IMR-90 (cell line): ENCODE measurements at regions not wholly inside any gene's neighbourhood (a gene's known extent, or its start where the extent isn't known, plus 50 kb on each side); places are given as distances from the start of the nearest gene placed in this dataset.

Experiments
- ATAC-seq: fragments of 200-7000 bp; cut with Tn5 transposase; 2 replicates; pipeline ENCODE4 v1.9.1; 2020; ENCODE audit warnings: low read depth, mild to moderate bottlenecking, moderate library complexity
- BruUV-seq: library from RNA; stranded (reverse); fragments of 400-500 nt; replicated peaks from 2 replicates; lab custom pipeline; 2021; lab: Mats Ljungman, UMichigan
- CTCF ChIA-PET: fragments of 300-600 bp; formaldehyde crosslinking; extraction: SDS; loops from one replicate; lab custom pipeline; 2021; ENCODE audit warnings: antibody characterized with exemption; lab: Yijun Ruan, JAX
- POLR2A ChIA-PET: fragments of 300-600 bp; sonication (Branson Sonifier 250); formaldehyde crosslinking; loops from one replicate; lab custom pipeline; 2022; ENCODE audit warnings: antibody characterized with exemption; ENCODE audit not compliant: unreplicated experiment; lab: Charles Lee
- DNase-seq: peaks from one replicate; pipeline ENCODE4 v3.0.0; 2013
- H2AFZ ChIP-seq: replicated peaks from 2 replicates; pipeline ENCODE3; 2013; ENCODE audit warnings: low read length, mild to moderate bottlenecking; ENCODE audit not compliant: poor library complexity
- H2AK5ac ChIP-seq: 2 replicates; pipeline ENCODE4 v1.6.1; 2013; ENCODE audit warnings: low read depth, low read length, inconsistent platforms
- H2AK9ac ChIP-seq: replicated peaks from 2 replicates; pipeline ENCODE3; 2013; ENCODE audit warnings: mild to moderate bottlenecking, low read depth, low read length, moderate library complexity; ENCODE audit not compliant: poor library complexity
- H2BK120ac ChIP-seq: 2 replicates; pipeline ENCODE4 v1.6.1; 2013; ENCODE audit warnings: low read depth, low read length, inconsistent platforms
- H2BK15ac ChIP-seq: 3 replicates; pipeline ENCODE4 v1.6.1; 2013; ENCODE audit warnings: low read depth, low read length, inconsistent platforms
- H2BK20ac ChIP-seq: 2 replicates; pipeline ENCODE4 v1.6.1; 2013; ENCODE audit warnings: low read depth, mild to moderate bottlenecking, inconsistent platforms, low read length, moderate library complexity
- H2BK5ac ChIP-seq: 2 replicates; pipeline ENCODE4 v1.6.1; 2013; ENCODE audit warnings: mild to moderate bottlenecking, low read depth, low read length, inconsistent platforms; ENCODE audit not compliant: poor library complexity, severe bottlenecking
- H3K14ac ChIP-seq: replicated peaks from 2 replicates; pipeline ENCODE4 v1.6.1; 2013; ENCODE audit warnings: low read depth, low read length, inconsistent platforms
- H3K18ac ChIP-seq: 2 replicates; pipeline ENCODE4 v1.6.1; 2013; ENCODE audit warnings: low read depth, low read length, control low read depth
- H3K23ac ChIP-seq: 2 replicates; pipeline ENCODE4 v1.6.1; 2013; ENCODE audit warnings: low read depth, low read length, inconsistent platforms
- H3K27ac ChIP-seq: 2 replicates; pipeline ENCODE4 v1.5.1; 2013; ENCODE audit warnings: mild to moderate bottlenecking, control low read depth, low read length; ENCODE audit not compliant: insufficient read depth
- H3K27me3 ChIP-seq: 2 replicates; pipeline ENCODE4 v1.6.1; 2013; ENCODE audit warnings: low read length; ENCODE audit not compliant: control insufficient read depth, insufficient read depth
- H3K36me3 ChIP-seq: 2 replicates; pipeline ENCODE4 v1.6.1; 2013; ENCODE audit warnings: low read length, mixed read lengths; ENCODE audit not compliant: control insufficient read depth, insufficient read depth
- H3K4ac ChIP-seq: 2 replicates; pipeline ENCODE4 v1.6.1; 2013; ENCODE audit warnings: low read depth, low read length, inconsistent platforms
- H3K4me1 ChIP-seq: 2 replicates; pipeline ENCODE4 v1.6.1; 2013; ENCODE audit warnings: low read length, mixed read lengths; ENCODE audit not compliant: control insufficient read depth, insufficient read depth
- H3K4me2 ChIP-seq: 2 replicates; pipeline ENCODE4 v1.6.1; 2013; ENCODE audit warnings: low read depth, mild to moderate bottlenecking, control low read depth, low read length, moderate library complexity
- H3K4me3 ChIP-seq: 2 replicates; pipeline ENCODE4 v1.5.1; 2013; ENCODE audit warnings: low read depth, mild to moderate bottlenecking, control low read depth, low read length, moderate library complexity; ENCODE audit not compliant: insufficient read depth
- H3K56ac ChIP-seq: 2 replicates; pipeline ENCODE4 v1.6.1; 2013; ENCODE audit warnings: low read length, inconsistent platforms; ENCODE audit not compliant: insufficient read depth; ENCODE audit errors: extremely low read depth
- H3K79me1 ChIP-seq, 2 experiments: 2 replicates each; pipeline ENCODE4 v1.6.1; 2013; ENCODE audit warnings: low read length in 2 of 2, inconsistent platforms in 1 of 2, low read depth in 1 of 2
- H3K9ac ChIP-seq: 2 replicates; pipeline ENCODE4 v1.6.1; 2013; ENCODE audit warnings: low read depth, low read length, control low read depth
- H3K9me1 ChIP-seq: 2 replicates; pipeline ENCODE4 v1.6.1; 2013; ENCODE audit warnings: low read length, inconsistent platforms; ENCODE audit not compliant: insufficient read depth
- H3K9me3 ChIP-seq: 2 replicates; pipeline ENCODE4 v1.6.1; 2013; ENCODE audit warnings: low read length; ENCODE audit not compliant: control insufficient read depth, insufficient read depth
- H4K20me1 ChIP-seq: 2 replicates; pipeline ENCODE4 v1.6.1; 2013; ENCODE audit warnings: low read length, inconsistent platforms; ENCODE audit not compliant: insufficient read depth
- H4K5ac ChIP-seq: 2 replicates; pipeline ENCODE4 v1.6.1; 2013; ENCODE audit warnings: mild to moderate bottlenecking, low read depth, low read length, control low read depth
- H4K8ac ChIP-seq, 2 experiments: 2 replicates each; pipeline ENCODE4 v1.6.1; 2013; ENCODE audit warnings: low read depth in 2 of 2, low read length in 2 of 2, control low read depth in 1 of 2, inconsistent platforms in 1 of 2
- H4K91ac ChIP-seq: 2 replicates; pipeline ENCODE4 v1.6.1; 2013; ENCODE audit warnings: low read depth, low read length, inconsistent platforms; ENCODE audit not compliant: insufficient read depth
- BHLHE40 ChIP-seq: fragments of 150-350 bp; IDR thresholded peaks from 2 replicates; pipeline ENCODE4 v1.6.1; 2016; ENCODE audit warnings: mild to moderate bottlenecking, low read depth, low read length
- CHD1 ChIP-seq: IDR thresholded peaks from 2 replicates; pipeline ENCODE4 v1.6.1; 2012; ENCODE audit warnings: low read depth, low read length, improper control_type of control experiment
- ELK1 ChIP-seq: fragments of 150-350 bp; IDR thresholded peaks from 2 replicates; pipeline ENCODE4 v1.6.1; 2016; ENCODE audit warnings: low read depth, mild to moderate bottlenecking, low read length, moderate library complexity, borderline replicate concordance
- FOS ChIP-seq: fragments of 150-350 bp; IDR thresholded peaks from 2 replicates; pipeline ENCODE4 v1.6.1; 2016; ENCODE audit warnings: low read depth, low read length
- MAFK ChIP-seq: IDR thresholded peaks from 2 replicates; pipeline ENCODE4 v1.6.1; 2012; ENCODE audit warnings: low read depth, low read length, improper control_type of control experiment
- MAZ ChIP-seq: IDR thresholded peaks from 2 replicates; pipeline ENCODE4 v1.6.1; 2012; ENCODE audit warnings: low read depth, mild to moderate bottlenecking, low read length, improper control_type of control experiment, moderate library complexity, borderline replicate concordance
- MXI1 ChIP-seq: IDR thresholded peaks from 2 replicates; pipeline ENCODE4 v1.6.1; 2012; ENCODE audit warnings: low read depth, mild to moderate bottlenecking, low read length, moderate library complexity, borderline replicate concordance
- NFE2L2 ChIP-seq: fragments of 150-350 bp; IDR thresholded peaks from 2 replicates; pipeline ENCODE4 v1.6.1; 2016; ENCODE audit warnings: low read depth, mild to moderate bottlenecking, low read length
- POLR2A ChIP-seq: IDR thresholded peaks from 2 replicates; pipeline ENCODE4 v1.6.1; 2012; ENCODE audit warnings: mild to moderate bottlenecking, low read depth, low read length
- RAD21 ChIP-seq: IDR thresholded peaks from 2 replicates; pipeline ENCODE4 v1.6.1; 2012; ENCODE audit warnings: low read length, improper control_type of control experiment
- RCOR1 ChIP-seq: IDR thresholded peaks from 2 replicates; pipeline ENCODE4 v1.6.1; 2012; ENCODE audit warnings: mild to moderate bottlenecking, low read length, improper control_type of control experiment; ENCODE audit not compliant: insufficient replicate concordance
- RFX5 ChIP-seq: IDR thresholded peaks from 2 replicates; pipeline ENCODE4 v1.8.0; 2012; ENCODE audit warnings: low read depth, mild to moderate bottlenecking, low read length, moderate library complexity
- SMC3 ChIP-seq: fragments of 150-350 bp; IDR thresholded peaks from 2 replicates; pipeline ENCODE4 v1.6.1; 2016; ENCODE audit warnings: low read depth, mild to moderate bottlenecking, antibody characterized with exemption, low read length, moderate library complexity
- USF2 ChIP-seq: fragments of 150-350 bp; IDR thresholded peaks from 2 replicates; pipeline ENCODE4 v1.6.1; 2017; ENCODE audit warnings: mild to moderate bottlenecking, antibody characterized with exemption, low read length, low read depth
- WGBS, 2 experiments: methylation state at CpG; one replicate each; pipeline versions ENCODE4 v1.1.5 to v1.1.7; 2013; ENCODE audit warnings: missing lambda C conversion rate in 2 of 2; ENCODE audit not compliant: insufficient read length in 1 of 2; ENCODE audit errors: extremely low coverage in 2 of 2; 5-methylcytosine and 5-hydroxymethylcytosine counted together
- dilution Hi-C: fragments of 300-500 bp; cut with HindIII; formaldehyde crosslinking; loops from one replicate; pipeline ENCODE4 v1.14.3; 2018; ENCODE audit warnings: low sequenced_read_pairs; ENCODE audit not compliant: unreplicated experiment
- in situ Hi-C: fragments of 300-500 bp; cut with MboI; formaldehyde crosslinking; loops from 3 replicates; pipeline ENCODE4 v1.14.3; 2019; ENCODE audit warnings: low sequenced_read_pairs, inconsistent platforms, mixed read lengths
- intact Hi-C: fragments of 100-400 bp; cut with micrococcal nuclease; formaldehyde crosslinking; loops from 2 replicates; pipeline ENCODE4 v1.10.0; 2022
- TF ChIP-seq, protein P1 (sequence below): conservative IDR thresholded peaks from 2 replicates; pipeline ENCODE4 v1.5.1; 2012; ENCODE audit warnings: mild to moderate bottlenecking, low read depth, low read length, improper control_type of control experiment

DNA sequence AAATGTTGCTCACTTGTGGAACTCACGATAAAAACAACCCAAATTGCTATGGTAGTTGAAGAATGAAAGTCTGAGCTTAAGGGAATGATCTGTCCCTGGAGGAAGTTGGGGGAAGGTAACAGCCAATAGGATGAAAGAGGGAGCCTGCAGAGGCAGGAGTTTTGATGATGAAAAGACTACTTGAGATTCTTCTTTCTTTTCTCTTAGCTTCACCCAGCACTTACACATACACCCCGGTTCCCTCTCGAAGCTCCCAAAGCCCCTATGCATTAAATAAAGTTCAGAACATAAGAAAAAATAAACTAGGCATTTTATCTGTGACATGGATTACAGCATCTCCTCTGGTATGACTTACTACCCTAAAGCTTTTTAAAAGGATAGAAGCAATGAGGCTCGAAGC, 122.9 kb upstream of the GATB start:
- Histone ChIP-seq H3K27me3 (peaks cover 20% of the 10 kb centered on the region), H2AK5ac (no peak overlapping the region), H2AK9ac (no peak overlapping the region), H3K23ac (no peak overlapping the region), H4K8ac (no peak overlapping the region), H3K4me1 (no peaks in the 10 kb centered on the region), H4K20me1 (no peaks in the 10 kb centered on the region), H2BK120ac (no peak overlapping the region), H3K79me1 (no peaks in the 10 kb centered on the region), H4K5ac (no peak overlapping the region), H2BK20ac (no peak overlapping the region), H3K4me2 (no peak overlapping the region), H3K9me1 (no peaks in the 10 kb centered on the region), H2BK15ac (no peak overlapping the region), H2AFZ (no peak overlapping the region), H3K9me3 (peaks cover 2% of the 10 kb centered on the region; the same call in 1 of the 2 replicates), H3K36me3 (no peaks in the 10 kb centered on the region), H3K27ac (no peak overlapping the region), H2BK5ac (no peak overlapping the region), H4K91ac (no peak overlapping the region), H3K4ac (no peak overlapping the region), H3K4me3 (no peak overlapping the region), H3K9ac (no peak overlapping the region), H3K14ac (no peak overlapping the region), H3K18ac (no peak overlapping the region), H3K56ac (no peak overlapping the region)
- no peak for ATAC-seq
- TF ChIP-seq, protein P1, sequence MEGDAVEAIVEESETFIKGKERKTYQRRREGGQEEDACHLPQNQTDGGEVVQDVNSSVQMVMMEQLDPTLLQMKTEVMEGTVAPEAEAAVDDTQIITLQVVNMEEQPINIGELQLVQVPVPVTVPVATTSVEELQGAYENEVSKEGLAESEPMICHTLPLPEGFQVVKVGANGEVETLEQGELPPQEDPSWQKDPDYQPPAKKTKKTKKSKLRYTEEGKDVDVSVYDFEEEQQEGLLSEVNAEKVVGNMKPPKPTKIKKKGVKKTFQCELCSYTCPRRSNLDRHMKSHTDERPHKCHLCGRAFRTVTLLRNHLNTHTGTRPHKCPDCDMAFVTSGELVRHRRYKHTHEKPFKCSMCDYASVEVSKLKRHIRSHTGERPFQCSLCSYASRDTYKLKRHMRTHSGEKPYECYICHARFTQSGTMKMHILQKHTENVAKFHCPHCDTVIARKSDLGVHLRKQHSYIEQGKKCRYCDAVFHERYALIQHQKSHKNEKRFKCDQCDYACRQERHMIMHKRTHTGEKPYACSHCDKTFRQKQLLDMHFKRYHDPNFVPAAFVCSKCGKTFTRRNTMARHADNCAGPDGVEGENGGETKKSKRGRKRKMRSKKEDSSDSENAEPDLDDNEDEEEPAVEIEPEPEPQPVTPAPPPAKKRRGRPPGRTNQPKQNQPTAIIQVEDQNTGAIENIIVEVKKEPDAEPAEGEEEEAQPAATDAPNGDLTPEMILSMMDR: no peak
- TF ChIP-seq ELK1 (no peak), FOS (no peak), RFX5 (no peak), USF2 (no peak), MAZ (no peak), MAFK (no peak), POLR2A (no peak), RAD21 (no peak), SMC3 (no peak), BHLHE40 (no peak), MXI1 (no peak), NFE2L2 (no peak), CHD1 (no peak), RCOR1 (no peak)
- in situ Hi-C loops (no loop called here), intact Hi-C loops (no loop called here), dilution Hi-C loops (no loop called here)
- ChIA-PET CTCF (no interaction called here), POLR2A (no interaction called here)
- BruUV-seq: no TSS peak
- WGBS, 2 experiments: no CpG with 5 or more reads among the region's 4 CpGs
- no peak for DNase-seq
